OCI-LY7 (cell line): ENCODE measurements at regions not wholly inside any gene's neighbourhood (a gene's known extent, or its start where the extent isn't known, plus 50 kb on each side); places are given as distances from the start of the nearest gene placed in this dataset.

ENCODE experiments used
- BruUV-seq: library from RNA; stranded (reverse); fragments of 400-500 nt; replicated peaks from 2 replicates; lab custom pipeline; 2021; lab: Mats Ljungman, UMichigan
- CTCF ChIA-PET: fragments of 300-600 bp; sonication (Branson Sonifier 250); formaldehyde crosslinking; loops from one replicate; lab custom pipeline; 2022; ENCODE audit warnings: antibody characterized with exemption; ENCODE audit not compliant: unreplicated experiment; lab: Charles Lee
- POLR2A ChIA-PET: fragments of 300-600 bp; sonication (Branson Sonifier 250); formaldehyde crosslinking; loops from one replicate; lab custom pipeline; 2022; ENCODE audit warnings: antibody characterized with exemption; lab: Charles Lee
- DNase-seq: peaks from one replicate; pipeline ENCODE4 v3.0.0-alpha.2; 2015; ENCODE audit warnings: low spot score
- H2AFZ ChIP-seq: fragments of 200-600 bp; sonication (generic), shearing (Covaris generic); 2 replicates; pipeline ENCODE4 v1.6.1; 2014; ENCODE audit warnings: mild to moderate bottlenecking, antibody characterized with exemption, low read length, moderate library complexity
- H3K27ac ChIP-seq: fragments of 200-600 bp; sonication (generic); 2 replicates; pipeline ENCODE4 v1.5.1; 2014; ENCODE audit warnings: mixed run types, low read depth, mild to moderate bottlenecking, moderate library complexity, low read length, inconsistent platforms; ENCODE audit not compliant: poor library complexity, severe bottlenecking
- H3K36me3 ChIP-seq: fragments of 200-600 bp; sonication (generic); 2 replicates; pipeline ENCODE4 v1.6.1; 2014; ENCODE audit warnings: mild to moderate bottlenecking, antibody characterized with exemption, low read length, moderate library complexity, mixed read lengths; ENCODE audit not compliant: insufficient read depth
- H3K4me1 ChIP-seq: fragments of 200-600 bp; sonication (generic); 2 replicates; pipeline ENCODE4 v1.5.1; 2014; ENCODE audit warnings: mild to moderate bottlenecking, low read length; ENCODE audit not compliant: insufficient read depth, poor library complexity, severe bottlenecking
- H3K4me2 ChIP-seq: fragments of 200-600 bp; sonication (generic); 2 replicates; pipeline ENCODE4 v1.6.1; 2014; ENCODE audit warnings: mild to moderate bottlenecking, low read length
- H3K4me3 ChIP-seq: fragments of 200-600 bp; sonication (generic); 2 replicates; pipeline ENCODE4 v1.5.1; 2014; ENCODE audit warnings: mild to moderate bottlenecking, low read depth, low read length; ENCODE audit not compliant: poor library complexity, severe bottlenecking
- H3K79me2 ChIP-seq: fragments of 200-600 bp; sonication (generic); 2 replicates; pipeline ENCODE4 v1.6.1; 2016; ENCODE audit warnings: low read depth, mild to moderate bottlenecking, low read length, moderate library complexity, mixed read lengths; ENCODE audit not compliant: insufficient read depth
- H3K9me2 ChIP-seq: fragments of 200-600 bp; sonication (generic); 2 replicates; pipeline ENCODE4 v1.6.1; 2016; ENCODE audit warnings: mild to moderate bottlenecking, low read length, mixed read lengths; ENCODE audit not compliant: insufficient read depth
- H3K9me3 ChIP-seq: fragments of 200-600 bp; sonication (generic); 2 replicates; pipeline ENCODE4 v1.6.1; 2014; ENCODE audit warnings: mild to moderate bottlenecking, mixed run types, low read length, mixed read lengths
- H4K20me1 ChIP-seq: fragments of 200-600 bp; sonication (generic); 2 replicates; pipeline ENCODE4 v1.6.1; 2014; ENCODE audit warnings: mild to moderate bottlenecking, antibody characterized with exemption, low read length, moderate library complexity, mixed read lengths; ENCODE audit not compliant: insufficient read depth
- CTCF ChIP-seq: fragments of 200-600 bp; sonication (generic); conservative IDR thresholded peaks from 2 replicates; pipeline ENCODE4 v1.5.1; 2014; ENCODE audit warnings: mild to moderate bottlenecking, antibody characterized with exemption, low read length, moderate library complexity, mixed read lengths
- EZH2phosphoT487 ChIP-seq: fragments of 200-600 bp; sonication (generic); IDR thresholded peaks from 2 replicates; pipeline ENCODE4 v1.6.1; 2018; ENCODE audit warnings: low read depth, borderline replicate concordance, mild to moderate bottlenecking, mixed run types, antibody characterized with exemption, low read length, moderate library complexity, mixed read lengths
- intact Hi-C: fragments of 100-400 bp; cut with micrococcal nuclease; formaldehyde crosslinking; loops from one replicate; pipeline ENCODE4 v1.10.0; 2022; ENCODE audit not compliant: unreplicated experiment

- no peaks in the 10 kb centered on the region for H3K4me1 ChIP-seq
- DNase-seq = no peak
- no peaks in the 10 kb centered on the region for H4K20me1 ChIP-seq
- no peaks in the 10 kb centered on the region for H3K9me3 ChIP-seq
- no peaks in the 10 kb centered on the region for H3K9me2 ChIP-seq
- no peak overlapping the region for H2AFZ ChIP-seq
- no peak overlapping the region for H3K27ac ChIP-seq
- no TSS peak for BruUV-seq
- no peaks in the 10 kb centered on the region for H3K79me2 ChIP-seq
- intact Hi-C loops = no loop called here
- no peak for TF ChIP-seq EZH2phosphoT487
- no peak for TF ChIP-seq CTCF
- no peak overlapping the region for H3K4me2 ChIP-seq
- ChIA-PET POLR2A (interaction anchor here (0.5 to 1.5 kb wide), 3 partner anchors 10 to 425 kb away, joined by 3 to 4 read pairs (median 3); no protein-coding TSS in a partner anchor), CTCF (interaction anchor here (0.7 kb wide), 1 partner anchor 10 kb away, joined by 3 read pairs; no protein-coding TSS in a partner anchor)
- no peak overlapping the region for H3K4me3 ChIP-seq
- H3K36me3 ChIP-seq = no peaks in the 10 kb centered on the region
Measured at GRCh38 chr12:17982556-17982955, 107.4 kb downstream of the RERGL start.

GRCh38 chr12:17976202-17976601 is 113.8 kb downstream of the RERGL start:
- Histone ChIP-seq H3K4me1 (no peaks in the 10 kb centered on the region), H3K9me2 (no peaks in the 10 kb centered on the region), H2AFZ (no peak overlapping the region), H3K79me2 (no peaks in the 10 kb centered on the region), H4K20me1 (no peaks in the 10 kb centered on the region), H3K4me2 (no peak overlapping the region), H3K4me3 (no peak overlapping the region), H3K9me3 (no peaks in the 10 kb centered on the region), H3K27ac (no peak overlapping the region), H3K36me3 (no peaks in the 10 kb centered on the region)
- ChIA-PET POLR2A (no interaction called here), CTCF (no interaction called here)
- DNase-seq = no peak
- intact Hi-C loops = no loop called here
- no TSS peak for BruUV-seq
- TF ChIP-seq EZH2phosphoT487 (no peak), CTCF (peak; percentile 53)

GRCh38 chr12:17975763-17976162 is 114.2 kb downstream of the RERGL start:
- Histone ChIP-seq H3K79me2 (no peaks in the 10 kb centered on the region), H3K27ac (no peak overlapping the region), H3K36me3 (no peaks in the 10 kb centered on the region), H3K4me3 (no peak overlapping the region), H3K4me2 (no peak overlapping the region), H4K20me1 (no peaks in the 10 kb centered on the region), H3K9me3 (no peaks in the 10 kb centered on the region), H2AFZ (no peak overlapping the region), H3K9me2 (no peaks in the 10 kb centered on the region), H3K4me1 (no peaks in the 10 kb centered on the region)
- no peak for TF ChIP-seq CTCF
- no peak for TF ChIP-seq EZH2phosphoT487
- CTCF ChIA-PET = no interaction called here
- POLR2A ChIA-PET = no interaction called here
- intact Hi-C loops = no loop called here
- DNase-seq = no peak
- no TSS peak for BruUV-seq
